T-helper 2 cell (primary cell): ENCODE measurements at regions not wholly inside any gene's neighbourhood (a gene's known extent, or its start where the extent isn't known, plus 50 kb on each side); places are given as distances from the start of the nearest gene placed in this dataset.

Experiments used
- DNase-seq, 5 experiments: peaks; one replicate each; pipeline versions ENCODE4 v3.0.0 to v3.0.0-alpha.2; 2012 to 2022

- DNase-seq, result no peak
Measured at GRCh38 chr9:89812556-89813181, 207.9 kb downstream of the GADD45G start.

- DNase-seq, result no peak
Measured at GRCh38 chr9:89813482-89813881, 208.7 kb downstream of the GADD45G start.

GRCh38 chr9:89814340-89815040 is 209.7 kb downstream of the GADD45G start:
- DNase-seq, result no peak

GRCh38 chr9:89815061-89815902 is 210.5 kb downstream of the GADD45G start:
- no peak for DNase-seq

- DNase-seq, result no peak
Measured at GRCh38 chr9:89815903-89816573, 211.2 kb downstream of the GADD45G start.

GRCh38 chr9:89817151-89817950 is 212.5 kb downstream of the GADD45G start:
- DNase-seq, result no peak

GRCh38 chr9:89820337-89820736 is 215.5 kb downstream of the GADD45G start:
- DNase-seq, result no peak

GRCh38 chr9:89821081-89821480 is 216.3 kb downstream of the GADD45G start:
- DNase-seq, result no peak

- DNase-seq, result no peak
Measured at GRCh38 chr9:89822996-89823395, 218.2 kb downstream of the GADD45G start.

- DNase-seq, result no peak
Measured at GRCh38 chr9:89825669-89826068, 220.9 kb downstream of the GADD45G start.

GRCh38 chr9:89826186-89826585 is 221.4 kb downstream of the GADD45G start:
- DNase-seq, result no peak

- DNase-seq, result no peak
Measured at GRCh38 chr9:89829346-89829745, 224.5 kb downstream of the GADD45G start.

- DNase-seq, result no peak
Measured at GRCh38 chr9:89835666-89836065, 230.9 kb downstream of the GADD45G start.

GRCh38 chr9:89837162-89837933 is 232.5 kb downstream of the GADD45G start:
- no peak for DNase-seq

GRCh38 chr9:89837934-89838310 is 233.1 kb downstream of the GADD45G start:
- no peak for DNase-seq

GRCh38 chr9:89838621-89839020 is 233.8 kb downstream of the GADD45G start:
- no peak for DNase-seq

- no peak for DNase-seq
Measured at GRCh38 chr9:89839449-89839848, 234.6 kb downstream of the GADD45G start.

- DNase-seq, result no peak
Measured at GRCh38 chr9:89839952-89840351, 235.1 kb downstream of the GADD45G start.

- DNase-seq, result no peak
Measured at GRCh38 chr9:89841456-89841855, 236.6 kb downstream of the GADD45G start.

- DNase-seq, result no peak
Measured at GRCh38 chr9:89842267-89842768, 237.5 kb downstream of the GADD45G start.

- DNase-seq, result no peak
Measured at GRCh38 chr9:89843074-89843473, 238.3 kb downstream of the GADD45G start.
